GM13977 (cell line): ENCODE measurements at regions not wholly inside any gene's neighbourhood (a gene's known extent, or its start where the extent isn't known, plus 50 kb on each side); places are given as distances from the start of the nearest gene placed in this dataset.
"Not testable (repeated sequence)": the region's sequence is repeated elsewhere in the genome, so short reads cannot be mapped to it uniquely, and the experiment has no call there.

ENCODE experiments used
- DNase-seq: peaks from one replicate; pipeline ENCODE4 v3.0.0; 2012; ENCODE audit warnings: low spot score
- in situ Hi-C: fragments of 300-500 bp; cut with MboI; formaldehyde crosslinking; loops from one replicate; pipeline ENCODE4 v1.12.0; 2022; ENCODE audit warnings: low sequenced_read_pairs, low pct_unique_long_range_greater_than_20kb, mixed read lengths, inconsistent platforms; ENCODE audit not compliant: unreplicated experiment
- TF ChIP-seq, protein P1 (sequence below): IDR thresholded peaks from 2 replicates; pipeline ENCODE4 v1.5.1; 2012; ENCODE audit warnings: mild to moderate bottlenecking, control low read depth; ENCODE audit not compliant: insufficient read depth; ENCODE audit errors: extremely low read depth, missing control alignments

DNA sequence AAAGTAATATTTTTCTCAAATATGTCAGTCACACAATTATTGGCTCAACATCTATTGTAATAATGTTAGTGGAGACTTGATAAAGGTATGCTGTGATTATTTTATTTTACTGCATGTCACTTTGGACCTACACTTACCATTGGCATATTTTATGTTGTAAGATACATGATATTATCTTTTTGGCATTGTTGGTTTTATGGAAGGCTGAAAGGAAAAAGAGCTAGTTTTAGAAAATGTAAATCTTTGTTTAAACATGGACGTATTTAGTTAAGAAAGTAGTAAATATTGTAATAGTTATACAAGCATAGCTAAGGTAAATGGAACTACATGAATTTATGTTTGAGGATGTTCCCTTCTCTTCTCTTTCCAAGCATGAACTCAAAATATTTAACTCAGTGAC, 1399.3 kb downstream of the STIM2 start:
- in situ Hi-C loops, result no loop called here
- DNase-seq, result no peak
- TF ChIP-seq, protein P1, sequence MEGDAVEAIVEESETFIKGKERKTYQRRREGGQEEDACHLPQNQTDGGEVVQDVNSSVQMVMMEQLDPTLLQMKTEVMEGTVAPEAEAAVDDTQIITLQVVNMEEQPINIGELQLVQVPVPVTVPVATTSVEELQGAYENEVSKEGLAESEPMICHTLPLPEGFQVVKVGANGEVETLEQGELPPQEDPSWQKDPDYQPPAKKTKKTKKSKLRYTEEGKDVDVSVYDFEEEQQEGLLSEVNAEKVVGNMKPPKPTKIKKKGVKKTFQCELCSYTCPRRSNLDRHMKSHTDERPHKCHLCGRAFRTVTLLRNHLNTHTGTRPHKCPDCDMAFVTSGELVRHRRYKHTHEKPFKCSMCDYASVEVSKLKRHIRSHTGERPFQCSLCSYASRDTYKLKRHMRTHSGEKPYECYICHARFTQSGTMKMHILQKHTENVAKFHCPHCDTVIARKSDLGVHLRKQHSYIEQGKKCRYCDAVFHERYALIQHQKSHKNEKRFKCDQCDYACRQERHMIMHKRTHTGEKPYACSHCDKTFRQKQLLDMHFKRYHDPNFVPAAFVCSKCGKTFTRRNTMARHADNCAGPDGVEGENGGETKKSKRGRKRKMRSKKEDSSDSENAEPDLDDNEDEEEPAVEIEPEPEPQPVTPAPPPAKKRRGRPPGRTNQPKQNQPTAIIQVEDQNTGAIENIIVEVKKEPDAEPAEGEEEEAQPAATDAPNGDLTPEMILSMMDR, result no peak

DNA sequence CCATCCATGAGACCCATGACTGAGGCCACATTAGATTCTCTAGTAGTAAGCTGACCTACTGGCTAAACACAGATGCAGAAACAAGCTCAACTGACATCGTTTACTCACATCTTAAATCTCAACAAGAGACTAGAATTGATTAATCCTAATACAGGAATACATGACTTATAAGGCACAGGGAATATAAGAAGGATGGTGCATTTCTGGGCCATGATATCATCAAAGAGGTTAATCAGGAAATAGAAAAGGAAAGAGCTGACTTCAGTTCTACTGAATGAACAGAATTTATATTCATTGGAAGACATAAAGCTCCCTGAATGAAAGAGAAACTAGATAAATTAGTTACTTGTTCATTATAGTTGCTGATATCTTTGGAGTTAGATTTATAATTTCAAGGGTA, 1406.5 kb downstream of the STIM2 start:
- TF ChIP-seq, protein P1, result no peak

GRCh38 chr4:28269426-28269825, 1408.8 kb downstream of the STIM2 start:
- DNase-seq, result no peak
- in situ Hi-C loops, result no loop called here
- TF ChIP-seq, protein P1, result no peak

More for the DNA sequence above, 1406.5 kb downstream of the STIM2 start:
- in situ Hi-C loops, result no loop called here
- no peak for DNase-seq

DNA sequence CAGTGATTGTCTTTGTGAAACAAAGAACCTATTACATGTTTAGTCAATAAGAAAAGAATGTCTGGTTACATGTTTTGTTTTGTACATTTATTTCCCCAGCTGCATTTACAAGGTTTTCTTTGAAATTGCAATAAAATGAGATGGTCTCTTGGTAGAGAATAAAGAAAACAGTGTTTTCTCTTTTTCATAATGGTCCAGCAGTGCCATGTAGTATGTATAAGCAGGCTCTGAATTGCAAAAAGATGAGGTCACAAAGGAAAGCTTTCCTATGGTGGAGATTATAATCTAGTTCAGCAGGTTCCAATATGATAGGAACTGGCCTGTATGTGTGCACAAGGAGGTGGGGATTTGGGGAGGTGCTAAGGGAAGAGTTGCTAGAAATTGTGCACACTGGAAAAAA, 1417.3 kb downstream of the STIM2 start:
- DNase-seq, result no peak
- in situ Hi-C loops, result no loop called here
- TF ChIP-seq, protein P1, result no peak

GRCh38 chr4:28278676-28279075, 1418.0 kb downstream of the STIM2 start:
- in situ Hi-C loops, result no loop called here
- DNase-seq, result no peak
- TF ChIP-seq, protein P1, result no peak

DNA sequence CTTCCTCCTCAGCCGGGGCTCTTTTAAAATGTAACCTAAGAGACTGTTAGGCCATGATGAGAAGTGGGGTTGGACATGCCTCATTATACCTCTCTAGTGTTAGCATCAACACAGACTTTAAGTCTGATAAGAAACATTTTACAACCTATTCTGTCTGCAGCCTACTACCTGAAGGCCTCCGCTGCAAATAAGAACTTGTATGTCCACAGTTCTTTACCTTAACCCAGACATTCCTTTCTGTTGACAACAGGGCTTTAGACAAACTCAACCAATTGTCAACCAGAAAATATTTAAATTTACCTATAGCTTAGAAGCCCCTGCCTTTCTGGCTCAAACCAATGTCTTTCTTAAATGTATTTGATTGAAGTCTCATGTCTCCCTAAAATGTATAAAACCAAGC, 1418.6 kb downstream of the STIM2 start:
- TF ChIP-seq, protein P1, result no peak
- DNase-seq, result no peak
- in situ Hi-C loops, result no loop called here

DNA sequence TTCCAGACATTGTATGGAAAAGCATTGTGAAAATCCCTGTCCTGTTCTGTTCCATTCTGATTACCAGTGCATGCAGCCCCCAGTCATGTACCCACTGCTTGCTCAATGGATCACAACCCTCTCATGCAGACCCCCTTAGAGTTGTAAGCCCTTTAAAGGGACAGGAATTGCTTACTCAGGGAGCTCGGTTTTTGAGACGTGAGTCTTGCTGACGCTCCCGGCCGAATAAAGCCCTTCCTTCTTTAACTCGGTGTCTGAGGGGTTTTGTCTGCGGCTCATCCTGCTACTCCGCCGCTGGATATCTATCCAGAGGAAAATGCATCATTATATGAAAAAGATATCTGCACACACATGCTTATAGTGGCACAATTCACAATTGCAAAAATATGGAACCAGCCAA, 1425.6 kb downstream of the STIM2 start:
- in situ Hi-C loops, DNase-seq: not testable (repeated sequence)
